GM11168 (cell line): ENCODE measurements at regions not wholly inside any gene's neighbourhood (a gene's known extent, or its start where the extent isn't known, plus 50 kb on each side); places are given as distances from the start of the nearest gene placed in this dataset.
"Not testable (repeated sequence)": the region's sequence is repeated elsewhere in the genome, so short reads cannot be mapped to it uniquely, and the experiment has no call there.

Experiments used
- in situ Hi-C: fragments of 300-500 bp; cut with MboI; formaldehyde crosslinking; loops from one replicate; pipeline ENCODE4 v1.12.0; 2022; ENCODE audit warnings: low sequenced_read_pairs; ENCODE audit not compliant: unreplicated experiment

GRCh38 chr3:195978585-195978984, 70.2 kb upstream of the TNK2 start:
- in situ Hi-C loops, result not testable (repeated sequence)

- in situ Hi-C loops, result not testable (repeated sequence)
Measured at GRCh38 chr3:195976876-195977275, 68.5 kb upstream of the TNK2 start.

- in situ Hi-C loops, result loop anchor here (5.0 kb wide), 1 partner anchor 297 kb away; no protein-coding TSS in a partner anchor
Measured at GRCh38 chr3:195974281-195974680, 65.9 kb upstream of the TNK2 start.

GRCh38 chr3:195970873-195971272, 62.5 kb upstream of the TNK2 start:
- in situ Hi-C loops, result loop anchor here (5.0 kb wide), 1 partner anchor 294 kb away; no protein-coding TSS in a partner anchor

GRCh38 chr3:195969838-195970776, 61.8 kb upstream of the TNK2 start:
- in situ Hi-C loops, result loop anchor here (5.0 kb wide), 1 partner anchor 293 kb away; no protein-coding TSS in a partner anchor

- in situ Hi-C loops, result not testable (repeated sequence)
Measured at GRCh38 chr3:195969341-195969740, 61.0 kb upstream of the TNK2 start.

GRCh38 chr3:195968104-195968503, 59.8 kb upstream of the TNK2 start:
- in situ Hi-C loops, result not testable (repeated sequence)

GRCh38 chr3:195967387-195967720, 59.0 kb upstream of the TNK2 start:
- in situ Hi-C loops, result not testable (repeated sequence)

- in situ Hi-C loops, result not testable (repeated sequence)
Measured at GRCh38 chr3:195966563-195967386, 58.4 kb upstream of the TNK2 start.

GRCh38 chr3:195965217-195965616, 56.9 kb upstream of the TNK2 start:
- in situ Hi-C loops, result not testable (repeated sequence)

- in situ Hi-C loops, result not testable (repeated sequence)
Measured at GRCh38 chr3:195964318-195965107, 56.2 kb upstream of the TNK2 start.

GRCh38 chr3:195962222-195962621, 53.9 kb upstream of the TNK2 start:
- in situ Hi-C loops, result not testable (repeated sequence)

GRCh38 chr3:195960971-195961775, 52.8 kb upstream of the TNK2 start:
- in situ Hi-C loops, result not testable (repeated sequence)

GRCh38 chr3:195960164-195960563, 51.8 kb upstream of the TNK2 start:
- in situ Hi-C loops, result not testable (repeated sequence)

GRCh38 chr3:195959367-195960157, 51.2 kb upstream of the TNK2 start:
- in situ Hi-C loops, result not testable (repeated sequence)

GRCh38 chr3:195958736-195959135, 50.4 kb upstream of the TNK2 start:
- in situ Hi-C loops, result not testable (repeated sequence)
